ENCODE measurements at regions not wholly inside any gene's neighbourhood (a gene's known extent, or its start where the extent isn't known, plus 50 kb on each side); places are given as distances from the start of the nearest gene placed in this dataset.

DNA sequence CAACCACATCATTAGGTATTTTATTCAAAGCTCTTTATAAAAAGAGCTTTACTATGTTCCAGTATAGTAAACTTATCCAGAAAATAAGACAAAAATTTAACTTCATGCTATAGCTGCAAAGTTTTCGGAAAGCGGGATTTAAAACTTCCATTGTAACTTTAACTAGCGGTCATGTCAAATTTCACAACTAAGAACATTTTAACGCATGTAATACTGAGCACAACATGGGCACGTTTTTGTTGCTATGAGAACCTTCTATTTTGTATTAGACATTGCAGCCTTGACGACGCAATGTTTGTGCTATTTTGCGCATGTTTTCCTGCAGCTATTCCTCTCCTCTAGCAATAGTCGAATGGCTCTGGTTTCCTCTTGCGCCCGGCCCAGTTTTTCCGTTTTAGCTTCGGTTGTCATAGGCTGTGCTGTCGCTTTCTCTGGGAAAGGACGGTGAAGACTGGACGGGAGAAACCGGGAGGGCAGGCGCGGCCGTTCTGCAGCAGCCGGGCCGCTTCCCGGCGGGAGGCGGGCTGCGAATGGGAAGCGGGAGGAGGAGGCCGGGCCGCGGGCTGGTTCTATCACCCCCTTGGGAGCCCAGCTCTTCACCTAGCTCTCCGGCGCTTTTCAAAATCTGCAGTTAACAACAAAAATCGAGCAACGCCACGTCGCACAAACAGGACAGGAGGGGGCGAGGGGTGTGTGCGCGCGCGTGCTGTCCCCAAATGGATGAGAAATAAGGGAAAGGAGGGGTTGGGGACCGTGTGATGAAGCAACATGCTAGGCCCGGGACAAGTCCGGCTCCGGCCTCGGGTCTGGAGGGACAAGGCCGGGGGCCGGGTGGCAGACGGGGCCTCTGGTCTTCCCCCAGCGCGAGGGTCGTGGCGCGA, 105.3 kb upstream of the HNRNPU start (continued):
- TF ChIP-seq ZNF600 (tag by site-specific recombination; IDR thresholded peaks at IDR 0.05) (peak; percentile 99), ZNF785 (tag by site-specific recombination; IDR thresholded peaks at IDR 0.05) (no peak), ZBTB48 (tag by site-specific recombination; IDR thresholded peaks at IDR 0.05) (peak; percentile 95), RBAK (tag by site-specific recombination; IDR thresholded peaks at IDR 0.05) (no peak), ZNF211 (tag by site-specific recombination; IDR thresholded peaks at IDR 0.05; ENCODE audit: low read depth) (no peak), ZNF843 (tag by site-specific recombination; IDR thresholded peaks at IDR 0.05) (peak; percentile 73; the same call in 1 of the 2 replicates), ZSCAN30 (tag by site-specific recombination; IDR thresholded peaks at IDR 0.05) (peak; percentile 96), ZNF391 (tag by site-specific recombination; IDR thresholded peaks at IDR 0.05; ENCODE audit: borderline replicate concordance, low read depth) (0 out of 2 replicates have a peak, but pooled peaks have one; percentile 52), HOXD13 (CRISPR knock-in tag; IDR thresholded peaks at IDR 0.05; ENCODE audit: borderline replicate concordance) (no peak), ZNF174 (tag by site-specific recombination; IDR thresholded peaks at IDR 0.05) (0 out of 2 replicates have a peak, but pooled peaks have one; percentile 2), ZNF791 (tag by site-specific recombination; IDR thresholded peaks at IDR 0.05) (no peak), ZNF585B (tag by site-specific recombination; IDR thresholded peaks at IDR 0.05) (no peak; the same call in 1 of the 2 replicates), KLF16 (tag by site-specific recombination; IDR thresholded peaks at IDR 0.05) (peak; percentile 93), ZNF664 (tag by site-specific recombination; IDR thresholded peaks at IDR 0.05) (peak; percentile 33; the same call in 1 of the 2 replicates), SP7 (tag by site-specific recombination; IDR thresholded peaks at IDR 0.05) (peak; percentile 89), MYNN (tag by site-specific recombination; IDR thresholded peaks at IDR 0.05; ENCODE audit: borderline replicate concordance) (peak; percentile 90), ZNF335 (tag by site-specific recombination; conservative IDR thresholded peaks at IDR 0.05) (peak; percentile 82), FEZF1 (tag by site-specific recombination; IDR thresholded peaks at IDR 0.05) (peak; percentile 98), ZNF776 (tag by site-specific recombination; IDR thresholded peaks at IDR 0.05; ENCODE audit: borderline replicate concordance) (no peak), ZNF10 (tag by site-specific recombination; IDR thresholded peaks at IDR 0.05) (peak; percentile 91), HOXC10 (CRISPR knock-in tag; IDR thresholded peaks at IDR 0.05) (peak; percentile 70; the same call in 1 of the 2 replicates), ZNF623 (tag by site-specific recombination; IDR thresholded peaks at IDR 0.05) (peak; percentile 19; the same call in 1 of the 2 replicates), KLF7 (tag by site-specific recombination; IDR thresholded peaks at IDR 0.05; ENCODE audit: borderline replicate concordance) (peak; percentile 74; the same call in 1 of the 2 replicates)
- TF ChIP-seq, protein P1, sequence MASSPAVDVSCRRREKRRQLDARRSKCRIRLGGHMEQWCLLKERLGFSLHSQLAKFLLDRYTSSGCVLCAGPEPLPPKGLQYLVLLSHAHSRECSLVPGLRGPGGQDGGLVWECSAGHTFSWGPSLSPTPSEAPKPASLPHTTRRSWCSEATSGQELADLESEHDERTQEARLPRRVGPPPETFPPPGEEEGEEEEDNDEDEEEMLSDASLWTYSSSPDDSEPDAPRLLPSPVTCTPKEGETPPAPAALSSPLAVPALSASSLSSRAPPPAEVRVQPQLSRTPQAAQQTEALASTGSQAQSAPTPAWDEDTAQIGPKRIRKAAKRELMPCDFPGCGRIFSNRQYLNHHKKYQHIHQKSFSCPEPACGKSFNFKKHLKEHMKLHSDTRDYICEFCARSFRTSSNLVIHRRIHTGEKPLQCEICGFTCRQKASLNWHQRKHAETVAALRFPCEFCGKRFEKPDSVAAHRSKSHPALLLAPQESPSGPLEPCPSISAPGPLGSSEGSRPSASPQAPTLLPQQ (tag by site-specific recombination; IDR thresholded peaks at IDR 0.05), result peak; percentile 79; the same call in 1 of the 2 replicates
- TF ChIP-seq, protein P2, sequence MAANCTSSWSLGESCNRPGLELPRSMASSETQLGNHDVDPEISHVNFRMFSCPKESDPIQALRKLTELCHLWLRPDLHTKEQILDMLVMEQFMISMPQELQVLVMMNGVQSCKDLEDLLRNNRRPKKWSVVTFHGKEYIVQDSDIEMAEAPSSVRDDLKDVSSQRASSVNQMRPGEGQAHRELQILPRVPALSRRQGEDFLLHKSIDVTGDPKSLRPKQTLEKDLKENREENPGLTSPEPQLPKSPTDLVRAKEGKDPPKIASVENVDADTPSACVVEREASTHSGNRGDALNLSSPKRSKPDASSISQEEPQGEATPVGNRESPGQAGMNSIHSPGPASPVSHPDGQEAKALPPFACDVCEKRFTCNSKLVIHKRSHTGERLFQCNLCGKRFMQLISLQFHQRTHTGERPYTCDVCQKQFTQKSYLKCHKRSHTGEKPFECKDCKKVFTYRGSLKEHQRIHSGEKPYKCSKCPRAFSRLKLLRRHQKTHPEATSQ (tag by site-specific recombination; IDR thresholded peaks at IDR 0.05), result peak; percentile 77; the same call in 1 of the 2 replicates
- TF ChIP-seq, protein P3, sequence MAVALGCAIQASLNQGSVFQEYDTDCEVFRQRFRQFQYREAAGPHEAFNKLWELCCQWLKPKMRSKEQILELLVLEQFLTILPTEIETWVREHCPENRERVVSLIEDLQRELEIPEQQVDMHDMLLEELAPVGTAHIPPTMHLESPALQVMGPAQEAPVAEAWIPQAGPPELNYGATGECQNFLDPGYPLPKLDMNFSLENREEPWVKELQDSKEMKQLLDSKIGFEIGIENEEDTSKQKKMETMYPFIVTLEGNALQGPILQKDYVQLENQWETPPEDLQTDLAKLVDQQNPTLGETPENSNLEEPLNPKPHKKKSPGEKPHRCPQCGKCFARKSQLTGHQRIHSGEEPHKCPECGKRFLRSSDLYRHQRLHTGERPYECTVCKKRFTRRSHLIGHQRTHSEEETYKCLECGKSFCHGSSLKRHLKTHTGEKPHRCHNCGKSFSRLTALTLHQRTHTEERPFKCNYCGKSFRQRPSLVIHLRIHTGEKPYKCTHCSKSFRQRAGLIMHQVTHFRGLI (tag by site-specific recombination; IDR thresholded peaks at IDR 0.05), result peak; percentile 38; the same call in 1 of the 2 replicates
- TF ChIP-seq, protein P4, sequence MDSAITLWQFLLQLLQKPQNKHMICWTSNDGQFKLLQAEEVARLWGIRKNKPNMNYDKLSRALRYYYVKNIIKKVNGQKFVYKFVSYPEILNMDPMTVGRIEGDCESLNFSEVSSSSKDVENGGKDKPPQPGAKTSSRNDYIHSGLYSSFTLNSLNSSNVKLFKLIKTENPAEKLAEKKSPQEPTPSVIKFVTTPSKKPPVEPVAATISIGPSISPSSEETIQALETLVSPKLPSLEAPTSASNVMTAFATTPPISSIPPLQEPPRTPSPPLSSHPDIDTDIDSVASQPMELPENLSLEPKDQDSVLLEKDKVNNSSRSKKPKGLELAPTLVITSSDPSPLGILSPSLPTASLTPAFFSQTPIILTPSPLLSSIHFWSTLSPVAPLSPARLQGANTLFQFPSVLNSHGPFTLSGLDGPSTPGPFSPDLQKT (IDR thresholded peaks at IDR 0.05; ENCODE audit: borderline replicate concordance, low read depth, low read length), result no peak
- TF ChIP-seq, protein P5, sequence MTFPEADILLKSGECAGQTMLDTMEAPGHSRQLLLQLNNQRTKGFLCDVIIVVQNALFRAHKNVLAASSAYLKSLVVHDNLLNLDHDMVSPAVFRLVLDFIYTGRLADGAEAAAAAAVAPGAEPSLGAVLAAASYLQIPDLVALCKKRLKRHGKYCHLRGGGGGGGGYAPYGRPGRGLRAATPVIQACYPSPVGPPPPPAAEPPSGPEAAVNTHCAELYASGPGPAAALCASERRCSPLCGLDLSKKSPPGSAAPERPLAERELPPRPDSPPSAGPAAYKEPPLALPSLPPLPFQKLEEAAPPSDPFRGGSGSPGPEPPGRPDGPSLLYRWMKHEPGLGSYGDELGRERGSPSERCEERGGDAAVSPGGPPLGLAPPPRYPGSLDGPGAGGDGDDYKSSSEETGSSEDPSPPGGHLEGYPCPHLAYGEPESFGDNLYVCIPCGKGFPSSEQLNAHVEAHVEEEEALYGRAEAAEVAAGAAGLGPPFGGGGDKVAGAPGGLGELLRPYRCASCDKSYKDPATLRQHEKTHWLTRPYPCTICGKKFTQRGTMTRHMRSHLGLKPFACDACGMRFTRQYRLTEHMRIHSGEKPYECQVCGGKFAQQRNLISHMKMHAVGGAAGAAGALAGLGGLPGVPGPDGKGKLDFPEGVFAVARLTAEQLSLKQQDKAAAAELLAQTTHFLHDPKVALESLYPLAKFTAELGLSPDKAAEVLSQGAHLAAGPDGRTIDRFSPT (tag by site-specific recombination; IDR thresholded peaks at IDR 0.05), result 0 out of 2 replicates have a peak, but pooled peaks have one; percentile 61
- TF ChIP-seq, protein P6, sequence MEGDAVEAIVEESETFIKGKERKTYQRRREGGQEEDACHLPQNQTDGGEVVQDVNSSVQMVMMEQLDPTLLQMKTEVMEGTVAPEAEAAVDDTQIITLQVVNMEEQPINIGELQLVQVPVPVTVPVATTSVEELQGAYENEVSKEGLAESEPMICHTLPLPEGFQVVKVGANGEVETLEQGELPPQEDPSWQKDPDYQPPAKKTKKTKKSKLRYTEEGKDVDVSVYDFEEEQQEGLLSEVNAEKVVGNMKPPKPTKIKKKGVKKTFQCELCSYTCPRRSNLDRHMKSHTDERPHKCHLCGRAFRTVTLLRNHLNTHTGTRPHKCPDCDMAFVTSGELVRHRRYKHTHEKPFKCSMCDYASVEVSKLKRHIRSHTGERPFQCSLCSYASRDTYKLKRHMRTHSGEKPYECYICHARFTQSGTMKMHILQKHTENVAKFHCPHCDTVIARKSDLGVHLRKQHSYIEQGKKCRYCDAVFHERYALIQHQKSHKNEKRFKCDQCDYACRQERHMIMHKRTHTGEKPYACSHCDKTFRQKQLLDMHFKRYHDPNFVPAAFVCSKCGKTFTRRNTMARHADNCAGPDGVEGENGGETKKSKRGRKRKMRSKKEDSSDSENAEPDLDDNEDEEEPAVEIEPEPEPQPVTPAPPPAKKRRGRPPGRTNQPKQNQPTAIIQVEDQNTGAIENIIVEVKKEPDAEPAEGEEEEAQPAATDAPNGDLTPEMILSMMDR (tag by site-specific recombination; IDR thresholded peaks at IDR 0.05), result peak; percentile 57; the same call in 1 of the 2 replicates

Data from HEK293 (cell line).